Limb (tissue), 2 donors: ENCODE measurements at regions not wholly inside any gene's neighbourhood (a gene's known extent, or its start where the extent isn't known, plus 50 kb on each side); places are given as distances from the start of the nearest gene placed in this dataset.

Experiments used
- DNase-seq, 2 donors: peaks; one replicate each; pipeline ENCODE4 v3.0.0-alpha.2; 2016; ENCODE audit errors: extremely low spot score in 2 of 2

DNA sequence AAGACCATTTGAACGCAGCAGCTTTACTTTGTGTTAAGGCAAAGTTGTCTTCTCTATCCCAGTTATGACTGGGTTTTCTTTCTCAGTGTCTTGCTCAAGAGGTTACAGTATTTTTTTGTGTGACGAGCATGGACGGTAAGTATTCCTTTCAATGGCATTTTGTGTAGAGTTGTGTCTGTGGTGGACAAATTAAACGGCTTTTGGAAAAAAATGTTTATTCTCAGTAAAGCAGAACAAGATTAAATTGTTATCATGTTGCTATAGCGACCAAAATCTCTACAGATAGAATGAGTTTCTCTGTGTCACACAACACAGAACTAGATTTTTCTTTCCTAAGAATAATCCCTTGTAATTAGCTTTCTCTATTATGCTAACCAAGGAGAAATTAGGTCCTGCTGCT, 417.1 kb downstream of the AEBP2 start:
- DNase-seq: no peak

DNA sequence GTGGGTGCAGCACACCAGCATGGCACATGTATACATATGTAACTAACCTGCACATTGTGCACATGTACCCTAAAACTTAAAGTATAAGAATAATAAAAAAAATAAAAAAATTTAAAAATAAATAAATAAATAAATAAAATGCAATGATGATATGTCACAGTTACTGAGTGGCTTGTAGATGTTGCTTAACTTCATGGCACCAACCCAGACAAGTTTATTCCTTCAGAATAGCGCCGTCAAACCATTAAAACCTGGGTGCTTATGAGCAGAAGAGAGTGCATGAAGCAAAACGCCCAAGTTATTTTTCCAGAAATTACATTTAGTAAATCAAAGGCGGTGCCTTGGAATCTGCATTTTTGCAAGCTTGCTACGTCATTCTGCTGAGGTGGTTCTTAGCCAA, 417.9 kb downstream of the AEBP2 start:
- DNase-seq: no peak

DNA sequence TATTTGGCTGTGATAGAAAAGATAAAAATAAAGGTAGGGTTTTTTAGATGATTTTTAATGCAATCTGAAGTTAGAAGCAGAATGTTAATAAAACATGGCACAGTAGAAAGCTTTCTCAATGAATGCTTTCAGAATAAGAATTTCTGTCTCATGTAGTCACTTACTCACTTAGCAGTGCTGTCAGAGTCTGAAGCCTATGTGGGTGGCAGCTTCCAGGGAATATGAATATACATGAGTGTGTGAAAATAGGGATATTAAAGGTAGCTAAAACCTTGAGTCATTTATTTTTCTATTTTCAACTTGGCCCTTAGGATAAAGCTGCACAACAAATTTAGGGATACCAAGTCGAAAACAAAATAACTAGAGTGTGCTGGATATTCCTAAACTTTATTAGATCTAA, 427.9 kb downstream of the AEBP2 start:
- no peak for DNase-seq

DNA sequence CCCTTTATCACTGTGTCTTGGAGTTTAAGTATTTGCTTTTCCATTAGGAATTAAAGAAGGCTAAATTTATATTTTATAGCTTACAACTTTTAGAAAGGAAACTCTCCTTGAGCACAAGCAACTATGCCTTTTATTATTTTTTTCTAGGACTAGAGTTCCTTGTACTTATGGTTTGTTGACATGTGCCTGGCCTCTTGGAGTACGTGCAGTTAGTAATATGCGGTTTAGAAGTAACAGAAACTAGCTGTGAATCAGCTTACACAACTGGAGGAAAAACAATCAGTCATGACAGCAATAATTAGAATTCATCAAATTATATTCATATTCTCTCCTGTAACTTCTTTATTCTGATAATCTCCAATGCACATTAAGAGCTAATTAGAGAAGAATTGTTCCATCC, 428.7 kb downstream of the AEBP2 start:
- no peak for DNase-seq

DNA sequence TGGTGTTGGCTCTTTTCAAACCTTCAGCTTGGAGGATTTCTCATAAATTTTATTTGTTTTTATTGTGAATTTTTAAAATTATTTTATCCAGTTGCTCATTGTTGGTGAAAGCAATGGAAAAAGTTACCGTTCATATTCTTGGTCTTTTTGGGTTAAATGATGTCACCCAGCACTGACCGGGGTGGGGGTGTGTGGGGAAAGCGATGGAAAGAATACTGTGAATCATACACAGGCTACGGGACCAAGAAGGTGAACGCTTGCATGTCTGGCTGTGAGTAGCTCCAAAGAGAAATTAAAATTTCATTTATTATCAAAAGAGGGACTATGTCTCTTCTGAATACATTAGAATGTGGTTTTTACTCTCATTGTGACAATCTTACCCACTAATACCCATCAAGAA, 430.1 kb downstream of the AEBP2 start:
- DNase-seq: no peak

- no peak for DNase-seq
Measured at GRCh38 chr12:19872621-19873540, 433.6 kb downstream of the AEBP2 start.

DNA sequence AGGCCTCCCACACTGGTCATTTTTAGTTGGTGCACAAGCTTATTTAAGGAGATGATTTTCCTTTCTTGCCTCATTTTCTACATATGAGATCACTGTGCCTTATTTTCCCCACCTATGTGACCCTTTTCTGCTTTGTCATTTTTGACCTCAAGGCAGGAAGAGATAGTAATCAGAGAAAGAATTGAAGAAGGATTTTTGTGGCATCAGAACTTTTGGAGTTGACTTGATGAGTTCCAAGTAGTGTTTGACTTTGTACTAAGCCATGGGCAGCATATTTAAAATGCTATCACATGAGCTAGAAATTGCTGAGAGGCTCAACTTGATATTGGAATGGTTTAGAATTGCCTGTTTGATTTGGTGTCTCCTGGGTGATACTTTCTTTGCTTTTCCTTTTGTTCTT, 440.8 kb downstream of the AEBP2 start:
- DNase-seq: no peak

DNA sequence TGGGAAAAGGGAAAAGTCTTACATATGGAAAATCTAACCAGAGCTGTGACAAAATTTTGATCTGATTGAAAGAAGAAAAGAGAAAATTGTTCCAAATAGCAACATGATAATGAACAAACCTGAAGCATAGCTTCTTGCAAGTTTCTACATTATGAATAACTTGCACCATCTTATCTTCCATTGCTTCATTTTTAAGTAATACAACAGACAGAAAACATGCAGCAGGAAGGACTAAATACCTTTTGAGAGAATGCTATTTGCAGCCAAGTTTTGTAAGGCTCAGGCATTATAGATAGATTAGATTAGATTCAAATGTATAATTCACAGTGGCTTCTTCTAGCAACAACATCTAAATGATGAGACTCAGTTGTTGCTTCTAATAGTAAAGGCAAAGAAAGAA, 441.4 kb downstream of the AEBP2 start:
- no peak for DNase-seq

- no peak for DNase-seq
Measured at GRCh38 chr12:19882346-19882745, 443.1 kb downstream of the AEBP2 start.

DNA sequence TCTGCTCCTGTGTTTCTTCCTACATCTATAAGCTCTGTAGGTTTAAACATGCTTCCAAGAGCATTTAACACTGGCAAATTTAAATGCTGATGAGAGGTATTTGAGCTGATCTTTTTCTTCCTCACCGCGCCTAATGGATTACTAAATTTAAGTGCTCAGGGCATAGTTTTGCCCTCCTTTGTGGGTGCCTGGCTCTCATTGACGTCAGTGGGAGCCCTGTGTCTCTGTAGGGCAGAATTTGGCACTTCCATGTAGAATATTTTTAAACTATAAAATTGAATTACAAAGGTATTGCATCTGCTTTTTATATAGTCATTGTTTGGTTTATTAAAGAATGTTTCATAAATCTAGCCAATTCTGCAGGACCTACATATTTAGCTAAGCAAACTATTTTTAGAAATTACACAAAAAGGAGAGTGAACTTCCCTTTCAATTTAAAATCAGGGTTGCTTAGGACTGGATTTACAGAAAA, 444.8 kb downstream of the AEBP2 start:
- DNase-seq: no peak

DNA sequence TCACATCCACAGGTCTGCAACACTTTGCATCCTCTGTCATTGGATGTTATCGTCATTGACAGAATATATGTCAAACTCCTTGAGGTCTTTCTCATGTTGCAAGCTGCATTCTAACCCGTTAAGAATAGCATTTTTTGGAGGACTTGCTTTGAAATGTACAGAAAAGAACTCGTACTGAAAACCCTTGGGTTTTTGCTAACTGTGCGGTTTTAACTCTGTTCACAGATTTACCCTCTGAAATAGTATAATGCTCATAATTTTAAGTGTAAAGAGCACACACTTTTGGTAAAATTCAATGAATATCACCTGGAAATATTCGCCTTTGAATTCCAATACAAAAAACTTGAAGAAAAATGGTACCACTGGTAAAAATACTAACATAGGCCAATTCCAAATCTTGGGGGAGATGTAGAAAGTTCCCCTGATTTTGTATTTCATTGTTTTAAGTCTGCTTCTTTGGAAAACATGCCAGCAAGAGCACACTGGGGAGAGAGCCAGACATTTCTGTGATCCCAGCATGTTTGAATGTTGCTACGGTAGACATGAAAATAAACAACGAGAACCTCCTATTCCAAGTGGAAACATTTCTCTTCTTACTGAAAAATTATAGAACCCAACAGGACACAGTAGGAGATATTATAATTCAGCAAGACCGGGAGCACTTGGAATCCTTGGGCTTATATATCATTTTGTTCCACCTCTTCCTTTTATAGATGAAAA, 446.0 kb downstream of the AEBP2 start:
- DNase-seq: peak in 1 of 2 donors; percentile 71

DNA sequence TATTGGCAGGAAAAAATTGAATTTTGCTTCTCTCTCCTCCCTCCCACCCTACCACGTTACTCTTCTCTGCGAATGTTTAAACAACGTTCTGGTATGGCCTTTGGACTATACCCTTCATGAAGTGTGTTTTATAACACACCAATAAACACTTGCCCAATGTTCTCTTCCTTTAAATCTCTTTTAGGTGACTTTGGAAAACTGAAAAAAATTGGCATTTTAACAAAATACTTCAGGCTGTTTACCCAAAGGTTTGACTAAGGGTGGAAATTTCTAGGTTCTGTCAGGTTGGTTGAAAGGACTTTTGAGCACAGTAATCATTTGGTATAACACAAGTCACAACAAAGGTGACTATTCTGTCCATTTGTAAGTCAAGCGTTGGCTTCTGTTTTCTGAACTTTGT, 446.8 kb downstream of the AEBP2 start:
- DNase-seq: no peak

DNA sequence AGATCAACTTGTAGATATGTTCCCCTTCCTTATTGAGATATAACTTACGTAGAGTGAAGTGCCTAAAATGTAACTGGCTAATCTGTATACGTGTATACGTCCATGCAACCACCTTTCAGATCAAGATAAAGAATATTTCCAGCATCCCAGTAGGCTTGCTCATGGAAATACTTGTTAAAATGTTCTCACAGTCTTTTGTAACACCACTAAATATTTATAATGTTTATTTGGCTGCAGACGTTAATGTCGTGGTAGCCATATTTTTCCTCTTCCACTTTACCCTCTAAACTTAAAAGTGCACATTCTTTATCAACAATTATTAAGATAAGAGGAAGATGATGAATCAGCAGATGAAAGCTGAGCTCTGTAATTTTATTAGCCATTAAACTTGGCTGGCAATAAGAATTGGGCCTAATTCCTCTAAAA, 447.4 kb downstream of the AEBP2 start:
- no peak for DNase-seq

- no peak for DNase-seq
Measured at GRCh38 chr12:19890024-19890423, 450.7 kb downstream of the AEBP2 start.

- no peak for DNase-seq
Measured at GRCh38 chr12:19891936-19892591, 452.8 kb downstream of the AEBP2 start.

- DNase-seq: no peak
Measured at GRCh38 chr12:19893514-19893913, 454.2 kb downstream of the AEBP2 start.

DNA sequence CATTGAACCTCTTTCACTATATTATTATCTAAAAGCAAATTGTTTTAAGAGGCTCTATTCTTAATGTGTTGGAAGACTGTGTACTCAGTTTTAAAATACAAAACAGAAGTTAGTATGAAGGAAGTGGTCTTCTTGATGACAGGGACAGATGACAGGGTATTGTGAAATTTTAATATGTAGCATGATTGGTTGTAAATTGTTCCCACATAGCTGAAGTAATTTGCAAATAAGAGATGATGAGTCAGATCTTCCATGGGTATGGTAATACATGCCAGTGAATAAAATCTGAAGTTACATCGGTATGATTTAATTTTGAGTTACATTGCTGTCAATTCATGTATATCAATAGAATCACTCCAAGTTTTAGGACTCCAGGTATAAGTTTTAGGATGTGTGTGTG, 454.8 kb downstream of the AEBP2 start:
- no peak for DNase-seq

- DNase-seq: no peak
Measured at GRCh38 chr12:19894803-19895202, 455.5 kb downstream of the AEBP2 start.

GRCh38 chr12:19895246-19896020, 456.1 kb downstream of the AEBP2 start:
- DNase-seq: no peak

DNA sequence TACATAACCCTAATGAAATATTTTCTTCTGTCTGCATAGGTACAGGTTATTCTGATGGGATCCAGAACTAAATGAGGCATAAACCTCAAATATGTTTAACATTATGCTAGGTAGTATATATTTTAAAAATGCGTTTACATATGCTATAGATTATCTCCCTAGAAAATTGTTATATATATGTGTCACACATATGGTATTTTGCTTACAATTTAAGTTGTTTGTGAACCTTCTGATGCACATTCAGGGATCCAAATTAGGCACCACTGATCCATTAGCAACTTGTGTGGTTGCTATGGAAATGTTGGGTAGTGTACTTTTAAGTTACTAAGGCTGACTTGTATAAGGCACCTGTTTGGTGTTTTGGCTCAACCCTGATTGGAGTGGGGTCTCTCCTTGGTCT, 456.7 kb downstream of the AEBP2 start:
- no peak for DNase-seq

GRCh38 chr12:19896534-19896933, 457.2 kb downstream of the AEBP2 start:
- no peak for DNase-seq
